Hematopoietic multipotent progenitor cell (in vitro differentiated cells): ENCODE measurements at regions not wholly inside any gene's neighbourhood (a gene's known extent, or its start where the extent isn't known, plus 50 kb on each side); places are given as distances from the start of the nearest gene placed in this dataset.
A peak's percentile ranks its signal among the peaks of the same experiment; 100 is the strongest.

Experiments
- DNase-seq, 3 donors: peaks; one replicate each; pipeline ENCODE4 v3.0.0-alpha.2; 2011 to 2015; ENCODE audit warnings: low read depth in 2 of 3, low spot score in 2 of 3

DNA sequence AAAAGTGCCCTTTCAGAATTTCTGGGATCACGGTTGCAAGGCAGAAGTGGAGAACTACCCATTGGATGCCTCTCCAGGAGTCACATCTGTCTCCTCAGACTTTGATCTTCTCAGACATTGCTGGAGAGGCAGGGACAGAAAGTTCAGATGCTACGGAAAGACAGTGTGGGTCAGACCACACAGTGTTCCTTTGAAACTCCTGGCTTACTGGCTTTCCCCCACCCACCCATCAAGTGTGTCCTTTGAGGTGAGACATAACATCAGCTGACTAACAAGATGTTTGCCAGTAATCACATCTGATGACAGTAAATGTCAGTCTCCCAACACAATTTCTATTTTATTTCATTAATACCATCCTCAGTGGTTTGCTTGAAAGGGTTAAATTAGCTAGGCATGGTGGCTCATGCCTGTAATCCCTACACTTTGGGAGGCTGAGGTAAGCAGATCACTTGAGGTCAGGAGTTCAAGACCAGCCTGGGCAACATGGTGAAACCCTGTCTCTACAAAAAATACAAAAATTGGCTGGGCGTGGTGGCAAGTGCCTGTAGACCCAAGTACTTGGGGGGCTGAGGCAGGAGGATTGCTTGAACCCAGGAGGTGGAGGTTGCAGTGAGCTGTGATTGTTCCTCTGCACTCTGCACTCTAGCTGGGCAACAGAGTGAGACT lies 67.2 kb upstream of the SNX9 start:
- no peak for DNase-seq

DNA sequence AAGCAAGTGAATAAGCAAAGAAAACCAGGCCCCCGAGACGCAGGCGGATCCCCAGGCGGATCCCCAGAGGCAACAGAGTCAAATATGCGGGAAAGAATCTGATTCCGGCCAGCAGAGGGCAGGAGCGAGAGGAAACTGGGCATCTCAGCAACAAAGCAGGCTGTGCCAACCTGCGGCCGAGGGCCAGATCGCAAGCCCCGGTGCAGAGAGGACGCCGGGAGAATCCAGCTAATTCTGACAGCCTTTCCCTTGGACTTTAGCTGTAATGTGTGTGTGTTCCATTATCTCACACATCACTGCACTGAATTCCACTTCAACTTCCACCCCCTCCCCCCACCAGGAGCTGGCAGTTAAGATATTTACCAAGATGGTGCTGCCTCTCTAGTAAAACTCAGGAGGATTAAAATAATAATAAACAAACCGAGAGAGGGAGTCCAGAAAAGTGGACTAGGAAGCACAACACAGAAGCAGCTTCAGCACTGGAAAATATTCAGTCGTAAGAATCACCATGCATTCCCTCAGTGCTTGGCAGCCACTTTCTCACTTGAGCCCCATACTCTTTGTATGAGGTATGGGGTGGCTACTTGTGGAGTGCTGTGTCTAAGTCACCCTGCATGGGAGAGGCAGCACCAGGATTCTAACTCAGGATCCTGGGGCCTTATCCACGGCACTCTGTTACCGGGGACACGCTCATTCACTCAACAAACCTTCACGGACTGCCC lies 66.2 kb upstream of the SNX9 start:
- DNase-seq: peak; percentile 67 to 89 (median 81)

DNA sequence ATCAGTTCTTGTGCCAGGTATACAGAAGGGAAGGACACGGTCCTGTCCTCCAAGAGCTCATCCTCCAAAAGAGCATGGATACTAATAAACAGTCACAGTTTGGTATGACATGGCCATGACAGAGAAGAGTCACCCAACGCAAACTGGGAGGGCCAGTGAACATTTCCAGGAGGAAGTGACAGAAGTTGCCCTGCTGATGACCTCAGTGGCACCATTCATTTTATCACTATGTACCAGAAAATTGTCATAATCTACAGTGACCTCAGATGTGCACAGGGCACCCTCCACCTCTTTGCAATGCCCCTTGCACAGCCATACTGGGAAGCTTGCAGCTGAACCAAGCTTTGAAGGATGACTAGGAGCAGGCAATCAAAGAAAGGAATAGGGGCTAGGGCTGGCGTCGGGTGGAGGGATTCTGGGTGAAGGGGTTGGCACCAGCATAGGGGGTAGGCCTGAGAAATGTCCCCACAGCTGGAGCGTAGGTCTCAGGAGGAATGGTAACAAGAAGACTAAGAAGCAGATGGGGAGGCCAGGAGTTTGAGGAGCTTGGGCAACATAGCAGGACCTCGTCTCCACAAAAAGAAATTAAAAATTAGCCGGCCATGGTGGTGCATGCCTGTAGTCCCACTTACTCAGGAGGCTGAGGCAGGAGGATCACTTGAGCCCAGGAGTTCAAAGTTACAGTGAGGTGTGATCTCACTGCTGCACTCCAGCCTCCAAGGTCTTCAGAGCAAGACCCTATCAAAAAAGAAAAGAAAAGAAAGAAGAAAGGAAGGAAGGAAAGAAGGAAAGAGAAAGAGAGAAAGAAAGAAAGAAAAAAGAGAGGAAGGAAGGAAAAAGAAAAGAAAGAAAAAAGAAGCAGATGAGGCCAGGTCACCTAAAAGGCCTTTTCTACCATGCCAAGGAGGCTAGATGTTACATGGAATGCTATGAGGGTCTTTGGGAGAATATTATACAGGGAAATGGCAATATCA lies 65.3 kb upstream of the SNX9 start:
- peak in 1 of 3 donors; percentile 23 for DNase-seq

DNA sequence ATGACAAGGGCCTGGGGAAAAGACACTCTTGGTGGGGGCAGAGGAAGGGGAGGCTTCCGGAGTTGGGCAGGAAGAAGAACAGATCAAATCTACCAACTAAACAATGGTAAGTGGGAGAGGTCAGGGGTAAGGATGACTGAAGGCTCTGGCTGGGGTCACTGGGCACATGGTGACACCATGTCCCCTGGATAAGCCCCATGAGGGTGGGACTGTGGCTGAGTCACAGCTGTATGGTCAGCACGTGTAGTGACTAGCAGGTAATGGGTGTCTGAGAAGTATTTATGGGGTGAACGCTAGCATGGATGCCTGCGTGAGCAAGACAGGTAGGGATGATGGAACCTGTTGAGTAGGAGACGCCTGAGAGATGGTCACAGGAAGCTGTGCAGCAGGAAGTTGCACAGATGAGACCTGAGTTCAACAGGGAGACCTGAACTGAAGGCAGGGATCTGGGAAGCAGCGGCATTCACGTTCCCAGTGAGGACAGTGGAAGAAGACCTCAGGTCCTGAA lies 64.5 kb upstream of the SNX9 start:
- DNase-seq: no peak

DNA sequence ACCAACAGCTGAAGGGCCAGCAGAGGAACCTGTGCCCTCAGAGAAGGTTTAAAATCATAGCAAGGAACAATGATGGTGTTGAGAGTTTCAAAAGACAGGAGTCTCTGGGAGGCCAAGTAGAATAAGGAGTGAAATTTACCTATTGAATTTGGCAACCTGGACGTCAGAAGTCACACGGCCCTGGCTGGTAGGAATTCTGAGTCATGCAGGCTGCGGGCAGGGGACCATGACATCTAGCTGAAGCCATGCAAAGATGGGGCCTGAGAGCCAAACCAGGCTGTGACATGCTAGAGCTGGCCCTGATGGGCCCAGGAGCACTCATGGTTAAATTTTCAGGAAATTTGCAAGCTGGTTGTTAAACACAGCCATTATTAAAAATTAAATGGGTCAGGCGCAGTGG lies 64.0 kb upstream of the SNX9 start:
- no peak for DNase-seq

DNA sequence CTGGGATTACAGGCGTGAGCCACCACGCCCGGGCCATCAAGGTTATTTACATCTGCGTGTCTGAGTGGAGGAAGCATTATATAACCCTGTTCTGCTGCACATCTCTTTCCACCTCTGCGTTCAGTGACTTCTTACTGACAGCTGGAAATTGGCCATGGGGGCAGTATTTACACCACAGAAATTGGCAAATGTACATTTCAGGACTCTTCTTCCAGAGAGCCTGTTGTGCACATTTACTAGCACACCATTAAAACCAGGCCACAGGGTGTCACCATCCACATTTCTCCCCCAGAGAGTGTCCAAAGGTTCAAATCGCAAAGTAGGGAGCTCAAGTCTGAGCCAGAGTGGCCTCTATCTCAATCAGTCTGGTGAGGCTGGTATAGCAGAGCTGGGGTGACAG lies 62.9 kb upstream of the SNX9 start:
- DNase-seq: no peak

DNA sequence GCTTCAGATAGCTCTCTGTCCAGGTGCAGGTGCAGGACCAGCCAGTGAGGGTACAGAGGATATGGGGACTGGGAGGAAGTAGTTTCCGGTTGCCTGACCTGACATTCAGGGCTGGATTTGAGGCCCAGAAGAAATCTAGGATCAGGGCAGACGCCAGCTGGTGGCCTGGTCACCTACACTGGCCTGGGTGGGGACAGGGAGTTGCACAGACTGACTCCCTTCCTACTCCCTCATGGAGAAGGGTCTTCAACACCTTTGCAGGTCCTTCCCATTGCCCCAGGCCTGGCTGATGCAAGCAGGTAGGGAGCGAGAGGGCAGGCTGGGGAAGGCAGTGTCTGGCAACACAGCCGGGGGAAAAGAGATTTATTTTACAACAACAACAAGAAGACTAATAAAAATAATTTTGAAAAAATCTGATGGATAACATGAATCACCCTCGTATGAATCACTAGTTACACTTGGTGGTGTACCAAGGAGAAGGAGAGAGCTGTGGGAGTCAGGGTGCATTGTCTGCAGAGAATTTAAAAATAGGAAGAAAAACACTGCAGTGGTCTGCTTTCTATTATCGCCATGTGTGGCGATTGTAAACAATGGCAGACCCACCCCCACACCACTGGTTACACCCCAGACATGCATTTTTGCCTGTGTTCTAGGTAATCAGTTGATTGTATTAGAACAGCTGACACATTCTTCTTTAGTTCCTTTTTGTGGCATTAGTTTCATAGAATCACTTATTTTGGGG lies 62.3 kb upstream of the SNX9 start:
- no peak for DNase-seq

DNA sequence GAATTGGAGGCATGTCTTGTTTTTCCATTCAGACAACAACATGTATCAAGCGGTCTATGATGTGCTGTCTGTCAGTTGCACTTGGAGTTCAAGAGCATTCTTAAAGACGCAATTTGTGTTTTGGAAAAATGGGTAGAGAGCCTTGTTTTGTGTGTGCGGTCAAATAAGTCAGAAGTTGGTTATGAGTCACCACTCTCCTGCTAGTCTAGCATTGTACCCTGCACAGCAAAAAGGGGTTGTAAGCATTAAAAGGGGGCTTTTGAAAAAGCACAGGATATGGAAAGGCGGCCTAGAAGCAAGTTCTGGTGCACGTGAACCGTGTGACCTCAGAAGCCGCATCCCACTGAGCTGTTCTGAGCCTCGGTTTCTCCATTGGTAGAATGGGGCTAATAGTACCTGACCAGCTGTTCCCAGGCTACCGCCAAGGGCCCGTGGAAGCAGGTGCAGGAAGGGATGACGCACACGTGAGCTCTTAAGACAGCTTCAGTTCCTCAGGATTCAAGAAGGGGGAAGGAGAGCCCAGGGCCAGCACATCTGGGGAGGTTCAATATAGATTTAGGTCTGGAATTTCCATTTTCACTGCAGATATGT lies 61.6 kb upstream of the SNX9 start:
- no peak for DNase-seq

DNA sequence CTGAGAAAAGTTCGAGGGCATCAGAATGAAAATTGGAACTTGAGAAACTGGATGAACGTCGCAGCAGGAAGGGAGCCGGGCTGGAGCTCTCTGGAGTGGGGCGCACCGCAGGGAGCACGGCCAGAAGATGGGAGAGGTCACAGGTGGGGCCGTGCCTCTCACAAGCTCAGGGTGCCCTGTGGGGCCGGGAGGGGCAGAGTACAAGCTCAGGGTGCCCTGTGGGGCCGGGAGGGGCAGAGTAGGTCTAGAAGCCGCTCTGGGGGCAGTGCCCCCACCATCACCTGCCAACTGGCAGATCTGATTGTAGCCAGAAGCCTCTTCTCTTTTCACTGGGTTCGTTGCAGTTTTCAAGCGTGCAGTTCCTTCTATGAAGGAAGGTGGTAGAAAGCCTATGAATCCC lies 61.1 kb upstream of the SNX9 start:
- DNase-seq: no peak

DNA sequence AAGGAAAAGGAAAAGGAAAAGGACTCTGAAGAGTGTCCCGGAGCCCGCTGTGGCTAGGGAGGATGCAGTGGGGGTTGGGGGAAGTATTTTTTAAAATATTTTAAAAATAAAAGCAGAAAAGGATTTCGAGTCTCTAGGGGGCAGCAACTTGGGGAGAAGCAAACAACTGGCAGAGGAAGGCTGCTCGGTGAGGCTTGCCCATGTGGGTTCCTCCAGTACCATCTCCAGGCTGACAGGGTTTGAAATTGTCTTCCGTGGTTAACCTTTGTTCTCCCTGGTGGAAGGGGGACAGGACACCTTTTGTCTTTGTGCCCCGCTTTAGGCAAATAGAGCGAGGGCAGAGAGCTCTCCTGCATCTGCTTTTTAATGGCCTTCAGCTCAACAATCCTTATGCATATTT lies 60.4 kb upstream of the SNX9 start:
- DNase-seq: peak in 1 of 3 donors; percentile 51

DNA sequence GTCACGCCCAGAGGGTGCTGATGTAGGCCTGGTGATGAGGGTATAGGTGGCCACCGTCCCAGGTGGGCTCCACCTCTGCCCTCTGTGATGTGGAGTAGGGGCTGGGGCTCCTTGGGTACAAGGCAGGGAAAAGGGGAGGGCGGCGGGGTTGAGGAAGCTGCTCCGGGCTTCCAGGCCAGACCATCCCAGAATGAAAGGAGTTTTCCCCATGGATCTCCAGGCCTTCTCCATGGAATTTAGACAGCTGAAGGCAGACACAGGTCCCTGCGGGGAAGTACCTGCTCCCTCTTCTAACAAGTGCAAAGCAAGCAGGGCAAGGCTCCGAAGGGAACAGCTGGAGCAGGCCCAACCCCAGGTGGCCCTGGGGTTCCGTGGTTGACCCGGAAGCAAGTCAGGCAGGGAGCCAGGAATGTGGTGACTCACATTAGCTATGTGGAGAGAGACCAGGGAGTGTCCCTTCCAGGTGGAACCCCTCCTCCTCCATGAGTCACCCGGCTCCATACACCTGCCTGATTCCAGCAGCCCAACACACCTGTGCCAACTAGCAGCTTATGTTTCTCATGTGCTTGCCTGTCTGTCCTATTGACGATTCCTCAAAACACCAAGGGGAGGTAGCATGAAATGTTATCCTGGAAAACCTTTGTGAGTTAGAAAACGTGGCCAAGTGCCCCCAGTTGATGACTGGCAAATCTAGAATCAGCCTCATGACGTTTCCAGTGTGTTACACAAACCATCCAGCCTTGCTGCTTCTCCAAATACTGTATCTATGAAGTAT lies 59.7 kb upstream of the SNX9 start:
- DNase-seq: peak in 2 of 3 donors; percentile 54 to 69

DNA sequence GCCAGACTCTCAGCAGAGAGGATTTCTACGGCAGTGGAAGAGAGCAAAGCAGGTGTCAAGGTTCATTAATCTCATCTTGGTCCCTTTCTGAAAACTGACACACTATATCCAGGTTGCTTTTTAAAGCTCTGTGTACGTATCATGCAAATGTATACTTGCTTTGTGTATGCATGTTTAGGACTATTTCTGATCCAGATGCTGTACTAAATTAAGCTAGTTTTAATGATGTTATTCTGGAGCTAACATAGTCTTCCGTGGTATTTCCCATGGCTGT lies 59.2 kb upstream of the SNX9 start:
- DNase-seq: no peak

DNA sequence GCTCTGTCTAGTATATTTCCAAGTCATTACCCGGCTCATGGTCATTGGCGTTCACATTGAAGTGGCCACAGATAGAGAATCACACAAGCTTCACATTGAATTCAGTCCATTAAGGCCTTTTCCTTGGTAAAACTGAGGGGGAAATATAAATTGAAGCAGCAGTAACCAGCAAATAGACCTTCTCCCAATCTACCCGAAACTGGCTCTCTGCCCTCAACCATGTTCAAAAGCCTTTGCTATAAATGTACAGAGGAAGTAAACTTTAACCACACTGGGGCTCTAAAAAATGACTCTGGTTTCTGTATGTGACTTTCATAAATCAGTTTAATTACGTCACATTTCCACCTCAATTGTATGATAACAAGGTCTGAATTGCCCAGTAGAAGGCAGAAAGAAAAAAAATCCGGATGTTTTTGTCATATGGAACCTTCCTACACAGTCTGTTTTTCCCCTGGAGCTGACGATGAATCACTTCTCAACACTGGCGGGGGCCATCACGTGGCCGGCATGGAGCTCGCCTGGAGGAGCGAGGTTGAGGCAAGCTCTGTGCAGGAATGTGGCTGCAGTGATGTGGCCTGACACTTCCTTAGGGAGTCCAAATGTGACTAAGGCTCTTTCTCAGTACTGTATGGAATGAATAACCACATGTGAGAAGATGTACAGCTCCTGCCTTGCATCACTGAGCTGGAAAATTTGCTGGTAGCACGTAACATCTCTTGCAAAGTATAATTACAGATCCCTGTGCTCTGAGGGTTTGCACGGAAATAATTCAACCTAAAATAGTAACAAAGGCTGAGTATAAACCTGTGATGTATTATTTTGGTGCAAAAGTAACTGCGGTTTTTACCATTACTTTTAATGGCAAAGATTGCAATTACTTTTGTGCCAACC lies 58.6 kb upstream of the SNX9 start:
- DNase-seq: peak; percentile 63 to 95 (median 88)

DNA sequence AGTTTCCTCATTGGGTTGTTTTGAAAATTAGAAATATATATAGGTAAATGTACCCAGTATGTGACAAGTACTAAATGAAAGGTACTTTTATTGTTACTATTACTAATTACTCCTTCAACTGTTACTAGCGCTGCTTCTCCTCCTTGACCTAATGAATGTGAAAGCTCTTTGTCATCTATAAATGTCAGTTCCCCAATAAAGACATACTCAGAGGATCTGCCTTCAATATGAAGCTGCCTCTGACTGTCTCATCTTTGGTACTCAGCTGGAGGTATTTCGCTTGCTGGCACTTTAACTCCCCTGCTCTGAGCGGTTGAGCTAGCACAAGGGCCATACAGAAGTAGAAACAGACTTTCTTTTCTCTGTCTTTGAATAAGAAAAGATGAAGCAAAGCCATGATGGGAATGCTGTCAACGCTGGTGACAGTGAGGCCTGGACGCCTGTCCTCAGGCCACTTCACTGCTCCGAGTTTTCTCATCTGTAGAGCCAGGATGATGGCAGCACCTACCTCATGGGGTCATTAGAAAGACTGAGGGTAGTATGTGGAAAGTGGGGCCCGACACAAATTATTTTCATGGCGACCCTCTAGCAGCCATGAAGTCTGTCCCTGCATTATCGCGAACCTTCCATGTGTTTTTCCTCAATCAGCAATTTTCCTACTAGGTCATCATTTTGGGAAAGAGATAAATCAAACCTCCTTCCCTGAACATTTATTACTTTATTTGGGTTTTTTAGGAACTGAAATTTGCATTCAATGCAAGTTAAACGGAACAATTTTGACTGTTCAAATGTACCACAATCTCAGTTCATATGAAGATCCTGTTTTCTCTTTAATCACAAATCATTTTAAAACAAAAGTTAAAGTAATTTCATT lies 55.9 kb upstream of the SNX9 start:
- no peak for DNase-seq

DNA sequence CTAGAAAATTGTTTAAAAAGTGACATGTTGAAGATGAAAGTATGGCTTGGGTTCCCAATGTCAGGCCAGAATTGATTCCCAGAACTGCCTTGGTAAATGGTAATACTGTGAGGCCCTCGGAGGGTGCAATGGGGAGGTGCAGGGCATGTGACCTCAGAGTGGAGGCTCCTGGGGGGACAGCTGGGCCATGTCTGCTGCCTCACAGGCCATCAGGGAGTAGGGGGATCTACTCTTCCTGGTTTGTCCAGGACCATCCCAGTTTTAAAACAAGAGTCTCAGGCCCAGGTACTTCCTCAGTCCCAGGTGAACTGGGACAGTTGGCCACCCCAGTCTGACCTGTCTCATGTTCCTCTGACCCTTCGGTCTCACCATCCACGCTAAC lies 55.3 kb upstream of the SNX9 start:
- DNase-seq: no peak

DNA sequence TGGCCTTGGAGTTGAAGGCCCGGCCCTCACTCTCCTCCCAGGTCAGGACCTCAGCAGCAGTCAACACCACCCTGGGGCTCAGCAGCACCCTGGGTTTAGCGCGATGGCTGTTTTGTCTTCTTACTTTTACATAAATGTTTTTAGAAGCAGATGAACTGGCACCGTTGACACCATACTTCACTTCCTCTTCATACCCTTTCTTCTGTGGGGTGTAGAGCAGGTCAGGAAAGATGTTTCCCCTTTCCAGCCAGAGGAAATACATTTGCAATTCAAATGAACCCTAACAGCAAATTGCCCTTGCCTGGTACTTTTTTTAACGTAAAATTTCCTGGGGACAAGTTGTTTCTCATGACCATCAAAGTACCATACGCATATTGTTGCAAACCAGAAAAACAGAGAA lies 54.7 kb upstream of the SNX9 start:
- peak in 1 of 3 donors; percentile 57 for DNase-seq

DNA sequence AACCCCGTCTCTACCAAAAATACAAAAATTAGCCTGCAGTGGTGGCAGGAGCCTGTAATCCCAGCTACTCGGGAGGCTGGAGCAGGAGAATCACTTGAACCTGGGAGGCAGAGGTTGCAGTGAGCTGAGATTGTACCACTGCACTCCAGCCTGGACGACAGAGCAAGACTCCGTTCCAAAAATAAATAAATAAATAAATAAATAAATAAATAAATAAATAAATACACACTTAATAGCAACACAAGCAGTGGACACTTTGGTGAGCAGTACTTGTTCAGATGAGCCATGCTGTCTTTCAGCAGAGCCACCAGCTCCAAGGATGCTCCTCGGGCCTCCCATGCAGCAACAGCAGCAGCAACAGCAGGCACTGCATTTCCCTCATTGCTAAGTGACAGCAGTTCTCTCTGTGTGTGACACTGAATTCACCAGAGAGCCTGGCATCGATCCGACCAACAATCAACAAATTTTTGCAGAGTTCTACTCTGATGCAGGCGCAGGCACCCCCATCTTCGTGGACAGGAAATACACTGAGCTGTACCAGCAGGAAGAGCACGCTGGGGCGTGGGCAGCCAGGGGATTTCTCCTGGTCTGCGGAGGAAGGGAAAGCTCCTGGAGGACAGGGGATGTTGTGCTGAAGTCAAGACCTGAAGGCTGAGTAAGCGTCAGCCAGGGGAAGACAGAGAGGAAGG lies 54.0 kb upstream of the SNX9 start:
- no peak for DNase-seq
